Retinal pigment epithelial cell (primary cell): ENCODE measurements at regions not wholly inside any gene's neighbourhood (a gene's known extent, or its start where the extent isn't known, plus 50 kb on each side); places are given as distances from the start of the nearest gene placed in this dataset.

Experiments
- DNase-seq: peaks from one replicate; pipeline ENCODE4 v3.0.0-alpha.2; 2010; ENCODE audit warnings: low read depth
- H3K4me3 ChIP-seq: 2 replicates; pipeline ENCODE4 v1.5.1; 2011; ENCODE audit warnings: mild to moderate bottlenecking, low read length, control low read depth, moderate library complexity
- TF ChIP-seq, protein P1 (sequence below): conservative IDR thresholded peaks from 2 replicates; pipeline ENCODE4 v1.5.1; 2011; ENCODE audit warnings: low read depth, low read length, control low read depth, inconsistent platforms

DNA sequence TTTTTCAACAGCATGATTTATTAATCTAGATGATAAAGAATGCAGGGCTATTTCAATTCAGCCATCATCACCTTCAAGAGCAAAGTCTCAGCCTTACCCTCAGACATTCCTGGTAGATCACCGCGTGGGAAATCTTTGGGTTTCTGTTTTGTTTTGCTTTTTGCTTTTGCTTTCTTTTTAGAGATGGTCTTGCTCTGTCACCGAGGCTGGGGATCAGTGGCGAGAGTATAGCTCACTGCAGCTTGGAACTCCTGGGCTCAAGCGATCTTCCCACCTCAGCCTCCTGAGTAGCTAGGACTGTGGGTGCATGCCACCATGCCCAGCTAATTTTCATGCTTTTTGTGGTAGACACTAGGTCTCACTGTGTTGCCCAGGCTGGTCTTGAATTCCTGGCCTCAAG, 289.7 kb downstream of the AJAP1 start:
- TF ChIP-seq, protein P1, sequence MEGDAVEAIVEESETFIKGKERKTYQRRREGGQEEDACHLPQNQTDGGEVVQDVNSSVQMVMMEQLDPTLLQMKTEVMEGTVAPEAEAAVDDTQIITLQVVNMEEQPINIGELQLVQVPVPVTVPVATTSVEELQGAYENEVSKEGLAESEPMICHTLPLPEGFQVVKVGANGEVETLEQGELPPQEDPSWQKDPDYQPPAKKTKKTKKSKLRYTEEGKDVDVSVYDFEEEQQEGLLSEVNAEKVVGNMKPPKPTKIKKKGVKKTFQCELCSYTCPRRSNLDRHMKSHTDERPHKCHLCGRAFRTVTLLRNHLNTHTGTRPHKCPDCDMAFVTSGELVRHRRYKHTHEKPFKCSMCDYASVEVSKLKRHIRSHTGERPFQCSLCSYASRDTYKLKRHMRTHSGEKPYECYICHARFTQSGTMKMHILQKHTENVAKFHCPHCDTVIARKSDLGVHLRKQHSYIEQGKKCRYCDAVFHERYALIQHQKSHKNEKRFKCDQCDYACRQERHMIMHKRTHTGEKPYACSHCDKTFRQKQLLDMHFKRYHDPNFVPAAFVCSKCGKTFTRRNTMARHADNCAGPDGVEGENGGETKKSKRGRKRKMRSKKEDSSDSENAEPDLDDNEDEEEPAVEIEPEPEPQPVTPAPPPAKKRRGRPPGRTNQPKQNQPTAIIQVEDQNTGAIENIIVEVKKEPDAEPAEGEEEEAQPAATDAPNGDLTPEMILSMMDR: no peak

DNA sequence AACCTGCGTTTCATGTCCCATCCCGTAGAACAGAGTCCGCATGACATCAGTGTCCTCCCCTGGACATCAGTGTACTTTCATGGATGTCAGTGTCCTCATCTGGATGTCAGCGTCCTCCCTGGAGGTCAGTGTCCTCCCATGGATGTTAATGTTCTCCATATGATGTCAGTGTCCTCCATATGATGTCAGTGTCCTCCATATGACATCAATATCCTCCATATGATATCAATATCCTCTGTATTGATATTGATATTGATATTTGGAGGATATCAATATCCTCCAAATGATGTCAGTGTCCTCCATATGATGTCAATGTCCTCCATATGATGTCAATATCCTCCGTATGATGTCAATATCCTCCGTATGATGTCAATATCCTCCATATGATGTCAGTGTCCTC, 284.9 kb downstream of the AJAP1 start:
- no peak for DNase-seq
- no peak overlapping the region for H3K4me3 ChIP-seq
- TF ChIP-seq, protein P1: no peak

More for the DNA sequence above, 289.7 kb downstream of the AJAP1 start:
- H3K4me3 ChIP-seq: no peak overlapping the region
- DNase-seq: no peak

DNA sequence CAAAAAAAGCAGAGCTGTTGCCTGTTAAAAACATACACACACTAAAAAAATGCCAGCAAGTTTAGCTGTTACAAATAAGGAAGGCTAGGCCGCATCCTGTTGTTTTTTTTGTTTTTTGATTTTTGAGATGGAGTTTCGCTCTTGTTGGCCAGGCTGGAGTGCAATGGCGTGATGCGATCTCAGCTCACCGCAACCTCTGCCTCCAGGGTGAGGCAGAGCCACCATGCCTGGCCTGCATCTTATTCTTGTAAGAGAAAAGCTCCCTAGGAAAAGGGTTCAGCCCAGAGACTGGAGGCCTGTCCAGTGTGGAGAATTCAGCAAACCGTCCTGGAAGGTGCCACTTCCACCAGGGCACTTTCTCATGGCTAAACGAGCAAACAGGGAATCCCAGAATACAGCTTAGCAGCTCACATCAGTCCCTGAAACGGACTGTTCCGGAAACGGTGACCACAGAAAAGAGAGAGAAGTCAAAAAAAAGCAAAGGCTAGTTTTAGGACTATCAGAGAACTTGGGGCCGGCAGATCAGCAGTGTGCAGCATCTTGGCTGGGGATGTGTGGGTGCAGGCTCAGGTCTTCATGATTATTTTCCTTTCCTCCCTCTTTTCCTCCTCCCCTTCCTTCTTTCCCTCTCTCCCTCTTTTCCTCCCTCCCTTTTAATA, 283.6 kb downstream of the AJAP1 start:
- no peak for DNase-seq
- H3K4me3 ChIP-seq: no peak overlapping the region
- TF ChIP-seq, protein P1: no peak

DNA sequence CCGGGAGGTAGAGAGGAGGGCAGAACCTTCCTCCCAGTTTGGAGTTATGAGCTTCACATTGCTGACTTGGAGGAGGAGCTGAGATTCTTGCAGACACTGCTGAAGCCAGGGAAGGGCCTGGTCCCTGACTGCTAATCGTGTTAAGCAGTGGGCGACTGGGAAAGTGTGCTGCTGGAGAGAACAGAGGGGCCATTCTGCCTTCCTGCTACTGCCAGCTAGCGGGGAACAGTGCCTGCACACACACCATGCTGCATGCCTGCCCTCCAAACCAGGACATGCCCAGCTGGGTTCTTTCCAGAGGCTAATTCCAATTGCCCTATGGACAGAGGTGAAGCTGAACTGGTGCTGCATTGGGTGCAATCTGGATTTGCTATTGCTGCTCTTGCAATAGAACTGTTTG, 281.4 kb downstream of the AJAP1 start:
- no peak for DNase-seq
- TF ChIP-seq, protein P1: no peak
- no peak overlapping the region for H3K4me3 ChIP-seq

DNA sequence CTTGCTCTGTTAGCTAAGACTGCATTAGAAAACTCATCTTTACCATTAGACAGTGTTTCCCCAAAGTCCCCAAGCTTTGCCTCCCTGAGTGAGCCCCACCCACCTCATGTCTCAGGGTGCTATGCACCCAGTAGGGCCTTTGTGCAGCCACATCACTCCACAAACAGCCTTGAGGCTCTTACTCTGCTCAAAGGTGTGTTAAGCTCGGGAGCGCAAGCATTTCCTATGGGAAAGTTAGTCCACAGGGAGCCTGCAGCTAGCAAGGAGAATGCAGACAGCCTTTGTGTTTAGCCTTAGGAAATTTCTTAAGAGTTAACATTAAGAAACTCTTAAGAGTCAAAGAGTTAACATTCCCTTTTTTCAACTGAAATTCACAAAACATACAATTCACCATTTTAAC, 278.8 kb downstream of the AJAP1 start:
- H3K4me3 ChIP-seq: no peak overlapping the region
- DNase-seq: no peak
- TF ChIP-seq, protein P1: no peak

DNA sequence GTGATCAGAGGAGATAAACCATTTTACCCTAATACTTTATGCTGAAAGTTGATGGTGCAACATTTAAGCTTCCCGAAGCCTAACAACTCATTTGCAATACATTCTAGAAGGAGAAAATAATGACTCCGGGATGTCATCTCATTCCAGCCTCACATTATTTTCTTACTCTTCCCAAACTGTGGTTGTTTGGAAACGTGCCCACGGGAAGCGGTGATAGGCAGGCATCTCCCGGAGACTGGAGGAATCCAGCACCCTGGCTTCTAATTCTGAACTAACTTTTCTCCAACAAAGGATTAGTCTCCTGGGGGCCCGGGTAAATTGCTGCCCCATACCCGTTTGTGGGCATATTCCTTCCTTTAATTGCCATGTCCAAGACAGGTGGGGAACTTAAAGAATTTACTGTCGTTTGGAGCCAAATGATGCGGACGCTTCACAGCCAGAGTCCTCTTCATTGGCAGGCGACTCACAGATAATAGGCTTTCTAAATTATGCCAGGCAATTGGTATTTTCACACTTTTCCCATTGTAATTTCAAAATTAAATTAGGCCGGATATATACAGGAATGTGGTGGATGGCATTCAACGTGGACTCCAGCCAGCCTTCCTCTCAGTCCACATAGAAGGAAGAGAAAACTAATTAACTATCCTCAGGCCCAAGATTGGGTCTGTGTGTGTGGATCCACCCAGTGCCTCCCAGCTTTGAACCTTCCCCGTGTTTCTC, 278.1 kb downstream of the AJAP1 start:
- TF ChIP-seq, protein P1: no peak
- H3K4me3 ChIP-seq: no peak overlapping the region
- no peak for DNase-seq

DNA sequence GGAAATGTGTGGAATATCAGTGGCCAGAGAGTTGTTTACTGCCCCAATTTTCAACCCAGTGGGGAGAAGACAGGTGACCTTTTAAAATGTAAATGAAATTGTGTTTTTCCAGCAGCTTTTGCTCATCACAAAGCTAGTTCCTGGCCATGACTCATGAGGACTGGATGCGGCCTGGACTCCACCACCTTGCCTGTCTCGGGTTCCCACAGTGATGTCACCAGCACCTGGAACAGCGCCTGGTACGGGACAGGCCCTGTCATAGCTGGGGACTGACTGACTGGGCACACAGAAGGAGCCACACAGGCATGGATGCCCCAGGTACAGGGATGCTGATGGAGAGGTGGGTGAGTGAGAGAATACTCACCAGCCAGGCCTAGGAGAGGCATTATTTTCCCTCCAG, 277.1 kb downstream of the AJAP1 start:
- H3K4me3 ChIP-seq: no peak overlapping the region
- no peak for DNase-seq
- TF ChIP-seq, protein P1: no peak
